ENCODE measurements at regions not wholly inside any gene's neighbourhood (a gene's known extent, or its start where the extent isn't known, plus 50 kb on each side); places are given as distances from the start of the nearest gene placed in this dataset.

- POLR2A ChIA-PET, result no interaction called here
These were observed 145.2 kb upstream of the SYT13 start for GRCh38 chr11:45431046-45432018.

GRCh38 chr11:45430361-45430760, 144.2 kb upstream of the SYT13 start:
- Histone ChIP-seq H3K4me3 (ENCODE audit: low read depth, low read length, poor library complexity, severe bottlenecking) (no peak overlapping the region), H3K79me2 (ENCODE audit: insufficient read depth, low read depth, low read length) (no peaks in the 10 kb centered on the region), H4K20me1 (ENCODE audit: insufficient read depth, low read length) (no peaks in the 10 kb centered on the region), H3K9me2 (ENCODE audit: insufficient read depth, low read length) (no peaks in the 10 kb centered on the region), H3K27ac (ENCODE audit: low read depth, low read length, poor library complexity, severe bottlenecking) (no peak overlapping the region), H3K36me3 (ENCODE audit: insufficient read depth, low read length) (no peaks in the 10 kb centered on the region), H2AFZ (ENCODE audit: low read length) (no peak overlapping the region), H3K9me3 (ENCODE audit: low read length) (no peaks in the 10 kb centered on the region), H3K4me1 (ENCODE audit: insufficient read depth, low read length, poor library complexity, severe bottlenecking) (no peaks in the 10 kb centered on the region), H3K4me2 (ENCODE audit: low read length) (no peak overlapping the region)
- no peak for TF ChIP-seq CTCF (conservative IDR thresholded peaks at IDR 0.05; ENCODE audit: low read length)
- TF ChIP-seq EZH2phosphoT487 (IDR thresholded peaks at IDR 0.05; ENCODE audit: borderline replicate concordance, low read depth, low read length), result no peak
- intact Hi-C loops (cut with micrococcal nuclease; ENCODE audit: unreplicated experiment), result no loop called here
- POLR2A ChIA-PET, result no interaction called here
- CTCF ChIA-PET (ENCODE audit: unreplicated experiment), result no interaction called here
- DNase-seq (ENCODE audit: low spot score), result no peak
- BruUV-seq (replicated peaks), result no TSS peak

More at GRCh38 chr11:45431046-45432018, 145.2 kb upstream of the SYT13 start:
- Histone ChIP-seq H3K4me1 (ENCODE audit: insufficient read depth, low read length, poor library complexity, severe bottlenecking) (no peaks in the 10 kb centered on the region), H4K20me1 (ENCODE audit: insufficient read depth, low read length) (no peaks in the 10 kb centered on the region), H3K4me2 (ENCODE audit: low read length) (no peak overlapping the region), H3K79me2 (ENCODE audit: insufficient read depth, low read depth, low read length) (no peaks in the 10 kb centered on the region), H3K9me2 (ENCODE audit: insufficient read depth, low read length) (no peaks in the 10 kb centered on the region), H3K36me3 (ENCODE audit: insufficient read depth, low read length) (no peaks in the 10 kb centered on the region), H2AFZ (ENCODE audit: low read length) (no peak overlapping the region), H3K27ac (ENCODE audit: low read depth, low read length, poor library complexity, severe bottlenecking) (no peak overlapping the region), H3K9me3 (ENCODE audit: low read length) (no peaks in the 10 kb centered on the region), H3K4me3 (ENCODE audit: low read depth, low read length, poor library complexity, severe bottlenecking) (no peak overlapping the region)
- no TSS peak for BruUV-seq (replicated peaks)
- intact Hi-C loops (cut with micrococcal nuclease; ENCODE audit: unreplicated experiment), result no loop called here
- CTCF ChIA-PET (ENCODE audit: unreplicated experiment), result no interaction called here
- DNase-seq (ENCODE audit: low spot score), result no peak
- TF ChIP-seq EZH2phosphoT487 (IDR thresholded peaks at IDR 0.05; ENCODE audit: borderline replicate concordance, low read depth, low read length), result no peak
- TF ChIP-seq CTCF (conservative IDR thresholded peaks at IDR 0.05; ENCODE audit: low read length), result no peak

GRCh38 chr11:45429719-45430118, 143.6 kb upstream of the SYT13 start:
- H2AFZ ChIP-seq (ENCODE audit: low read length), result no peak overlapping the region
- H3K4me3 ChIP-seq (ENCODE audit: low read depth, low read length, poor library complexity, severe bottlenecking), result no peak overlapping the region
- no peaks in the 10 kb centered on the region for H3K9me2 ChIP-seq (ENCODE audit: insufficient read depth, low read length)
- H3K36me3 ChIP-seq (ENCODE audit: insufficient read depth, low read length), result no peaks in the 10 kb centered on the region
- no TSS peak for BruUV-seq (replicated peaks)
- H3K4me2 ChIP-seq (ENCODE audit: low read length), result no peak overlapping the region
- TF ChIP-seq CTCF (conservative IDR thresholded peaks at IDR 0.05; ENCODE audit: low read length) (no peak), EZH2phosphoT487 (IDR thresholded peaks at IDR 0.05; ENCODE audit: borderline replicate concordance, low read depth, low read length) (no peak)
- H4K20me1 ChIP-seq (ENCODE audit: insufficient read depth, low read length), result no peaks in the 10 kb centered on the region
- intact Hi-C loops (cut with micrococcal nuclease; ENCODE audit: unreplicated experiment), result no loop called here
- no peaks in the 10 kb centered on the region for H3K4me1 ChIP-seq (ENCODE audit: insufficient read depth, low read length, poor library complexity, severe bottlenecking)
- no peak for DNase-seq (ENCODE audit: low spot score)
- no peaks in the 10 kb centered on the region for H3K79me2 ChIP-seq (ENCODE audit: insufficient read depth, low read depth, low read length)
- POLR2A ChIA-PET, result no interaction called here
- no peaks in the 10 kb centered on the region for H3K9me3 ChIP-seq (ENCODE audit: low read length)
- CTCF ChIA-PET (ENCODE audit: unreplicated experiment), result no interaction called here
- H3K27ac ChIP-seq (ENCODE audit: low read depth, low read length, poor library complexity, severe bottlenecking), result no peak overlapping the region
